ENCODE measurements at regions not wholly inside any gene's neighbourhood (a gene's known extent, or its start where the extent isn't known, plus 50 kb on each side); places are given as distances from the start of the nearest gene placed in this dataset.

DNA sequence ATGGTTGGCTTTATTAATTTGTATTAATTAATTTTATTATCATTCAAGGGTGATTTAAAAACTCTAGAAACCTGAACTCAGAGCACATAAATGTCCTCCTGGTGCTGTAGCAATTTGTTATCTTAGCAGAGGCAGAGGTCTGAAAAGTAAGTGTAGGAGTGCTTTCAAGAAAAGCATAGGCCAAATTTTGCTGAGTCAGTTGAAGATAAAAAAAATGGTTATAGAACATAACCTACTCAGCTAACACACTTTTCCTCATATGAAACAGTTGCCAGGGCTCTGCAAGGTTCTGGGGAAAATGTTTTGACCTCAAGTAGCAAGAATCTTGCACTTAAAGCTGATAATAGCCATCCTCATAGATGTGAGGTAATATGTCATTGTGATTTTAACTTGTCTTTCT lies 53.5 kb upstream of the CHODL start:
- no peak for DNase-seq (ENCODE audit: low spot score)
- intact Hi-C loops (cut with DNase I), result no loop called here

DNA sequence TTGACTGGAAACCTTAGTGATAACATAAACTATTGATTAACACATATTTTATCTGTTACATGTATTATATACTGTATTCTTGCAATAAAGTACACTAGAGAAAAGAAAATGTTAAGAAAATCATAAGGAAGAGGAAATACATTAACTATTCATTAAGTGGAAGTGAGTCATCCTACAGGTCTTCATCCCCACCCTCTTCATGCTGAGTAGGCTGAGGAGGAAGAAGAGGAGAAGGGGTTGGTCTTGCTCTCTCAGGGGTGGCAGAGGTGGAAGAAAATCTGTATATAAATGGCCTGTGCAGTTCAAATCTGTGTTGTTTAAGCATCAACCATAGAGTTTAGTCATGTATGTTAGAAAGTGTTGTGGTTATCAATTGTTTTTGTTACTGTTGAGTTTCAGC lies 66.1 kb upstream of the CHODL start:
- intact Hi-C loops (cut with DNase I), result no loop called here
- DNase-seq (ENCODE audit: low spot score), result no peak

DNA sequence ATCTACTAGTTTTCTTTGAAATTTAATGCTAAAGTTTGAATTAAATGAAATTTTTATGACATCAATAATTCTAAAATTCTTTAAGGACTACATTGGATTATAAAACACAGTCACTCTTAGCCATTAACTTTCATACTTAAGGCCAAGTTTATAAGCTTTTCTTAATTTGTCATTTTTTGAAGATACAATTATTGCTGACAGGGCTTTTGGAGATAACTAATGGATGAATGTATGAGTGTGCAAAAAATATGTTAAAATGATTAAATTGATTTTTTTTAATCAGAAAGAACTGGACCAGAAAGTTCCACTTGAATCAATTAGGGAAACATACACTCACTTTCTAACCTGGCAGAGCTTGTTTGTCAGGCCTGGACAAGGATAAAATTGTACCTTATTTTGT lies 70.3 kb upstream of the CHODL start:
- DNase-seq (ENCODE audit: low spot score), result no peak
- intact Hi-C loops (cut with DNase I), result no loop called here

DNA sequence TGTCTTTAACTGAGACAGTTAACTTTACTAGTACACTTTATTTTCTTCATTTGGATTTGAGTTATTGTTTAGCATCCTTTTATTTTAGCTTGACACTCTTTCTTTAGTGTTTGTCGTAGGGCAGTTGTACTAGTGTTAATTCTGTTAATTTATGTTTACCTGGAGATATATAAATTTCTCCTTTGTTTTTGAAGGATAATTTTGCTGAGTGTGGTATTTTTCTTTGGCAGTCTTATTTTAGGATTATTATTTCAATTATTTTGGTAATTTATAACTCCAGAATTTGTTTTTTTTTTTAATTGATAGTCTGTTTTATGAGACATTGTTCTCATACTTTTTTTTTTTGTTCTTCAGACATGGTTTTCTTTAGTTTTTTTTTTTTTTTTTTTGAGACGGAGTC lies 73.8 kb upstream of the CHODL start:
- no peak for DNase-seq (ENCODE audit: low spot score)
- intact Hi-C loops (cut with DNase I), result no loop called here

DNA sequence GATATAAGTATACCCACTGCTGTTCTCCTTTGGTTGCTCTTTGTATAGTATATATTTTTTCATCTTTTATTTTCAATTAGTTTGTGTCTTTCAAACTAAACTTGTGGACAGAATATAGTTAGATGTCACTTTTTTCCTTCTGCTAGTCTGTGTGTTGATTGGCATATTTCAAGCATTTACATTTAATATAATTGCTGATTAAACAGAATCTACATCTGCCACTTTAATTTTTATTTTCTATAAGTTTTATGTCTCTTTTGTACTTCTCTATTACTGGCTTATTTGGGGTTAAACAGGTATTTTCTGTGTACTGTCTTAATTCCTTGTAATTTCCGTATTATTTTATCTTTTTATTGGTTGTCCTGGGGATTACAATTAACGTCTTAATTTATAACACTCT lies 74.4 kb upstream of the CHODL start:
- intact Hi-C loops (cut with DNase I), result no loop called here

DNA sequence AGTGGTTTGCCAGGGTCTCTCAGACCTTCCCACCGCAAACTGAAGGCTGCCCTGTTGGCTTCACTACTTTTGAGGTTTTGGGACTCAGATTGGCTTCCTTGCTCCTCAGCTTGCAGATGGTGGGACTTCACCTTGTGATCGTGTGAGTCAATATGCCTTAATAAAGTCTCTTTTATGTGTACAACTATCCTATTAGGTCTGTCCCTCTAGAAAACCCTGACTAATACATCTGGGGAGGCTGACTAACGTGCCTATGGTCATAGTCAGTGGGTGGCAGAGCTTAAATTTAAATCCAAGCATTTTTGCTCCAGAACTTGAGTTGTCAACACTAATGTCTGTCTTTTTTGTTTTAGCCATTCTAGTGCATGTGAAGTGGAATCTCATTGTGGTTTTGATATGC lies 76.5 kb upstream of the CHODL start:
- intact Hi-C loops (cut with DNase I), result no loop called here
- DNase-seq (ENCODE audit: low spot score), result no peak

More for the DNA sequence above, 74.4 kb upstream of the CHODL start:
- DNase-seq (ENCODE audit: low spot score), result no peak

DNA sequence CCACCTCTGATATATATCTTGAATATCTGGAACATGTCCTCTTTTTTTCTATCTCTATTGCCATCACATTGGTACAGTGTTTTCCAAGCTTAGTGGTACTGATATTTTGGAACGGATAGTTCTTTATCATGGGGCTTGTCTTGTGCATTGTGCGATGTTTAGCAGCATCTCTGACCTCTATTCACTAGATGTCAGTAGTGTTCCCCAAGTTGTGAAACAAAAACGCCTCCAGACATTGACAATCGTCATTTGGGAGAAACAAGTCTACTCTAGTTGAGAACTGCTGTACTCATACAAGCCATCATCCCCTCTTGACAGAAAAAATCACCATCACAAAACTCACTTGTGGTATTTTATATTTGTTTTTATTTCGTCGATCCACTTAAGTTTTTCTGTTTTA lies 79.7 kb upstream of the CHODL start:
- intact Hi-C loops (cut with DNase I), result no loop called here
- DNase-seq (ENCODE audit: low spot score), result no peak

DNA sequence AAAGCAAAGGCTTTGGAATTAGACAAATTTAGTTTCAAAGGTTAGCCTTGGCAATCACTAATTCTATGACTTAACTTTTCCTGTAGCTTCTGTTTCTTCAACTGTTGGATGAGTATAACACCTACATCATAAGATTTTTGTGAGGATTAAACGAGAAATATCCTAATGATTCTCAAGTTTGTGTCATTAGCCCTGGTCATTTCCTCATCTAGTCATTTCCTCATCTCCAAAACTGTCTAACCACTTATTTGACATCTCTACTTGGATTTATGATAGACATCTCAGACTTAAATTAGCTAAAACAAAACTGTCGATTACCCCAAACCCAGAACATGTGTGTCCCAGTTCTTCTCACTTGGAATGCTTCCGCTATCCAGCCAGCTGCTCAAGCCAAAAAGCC lies 80.2 kb upstream of the CHODL start:
- intact Hi-C loops (cut with DNase I), result no loop called here
- no peak for DNase-seq (ENCODE audit: low spot score)

DNA sequence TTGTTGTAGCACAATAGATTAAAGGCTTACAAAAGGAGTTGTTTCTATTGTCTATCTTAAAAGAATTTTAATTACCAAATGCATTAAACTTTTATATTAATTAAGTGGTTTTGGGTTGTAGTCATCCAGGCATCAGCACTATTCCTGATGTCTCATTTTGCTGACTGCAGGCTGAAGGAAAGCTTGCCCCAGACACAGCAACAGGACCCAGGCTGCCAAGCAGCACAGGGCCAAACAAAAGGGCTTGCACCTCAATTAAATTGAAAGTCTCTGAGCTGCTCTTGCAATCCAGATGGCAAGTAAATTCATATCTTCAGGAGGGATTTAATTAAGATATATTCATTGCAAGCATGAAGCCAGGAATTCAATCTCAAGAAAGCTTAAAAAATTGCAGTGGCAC lies 80.7 kb upstream of the CHODL start:
- DNase-seq (ENCODE audit: low spot score), result no peak
- intact Hi-C loops (cut with DNase I), result no loop called here

DNA sequence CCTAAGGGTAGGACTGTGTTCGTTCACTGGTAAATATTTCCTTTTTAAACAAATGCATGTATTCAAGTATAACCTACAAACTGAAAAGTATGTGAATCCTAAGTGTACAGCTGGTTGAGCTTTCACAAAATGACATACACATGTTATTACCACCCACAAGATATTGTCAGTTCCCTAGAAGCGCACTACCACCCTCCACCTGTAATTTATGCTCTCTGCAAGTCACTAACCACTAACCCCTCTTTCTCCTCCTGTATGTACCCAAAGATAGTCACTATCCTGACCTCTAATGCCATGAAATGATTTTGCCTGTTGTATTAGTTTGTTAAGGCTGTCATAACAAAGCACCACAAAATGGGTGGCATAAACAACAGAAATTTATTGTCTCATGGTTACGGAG lies 82.8 kb upstream of the CHODL start:
- intact Hi-C loops (cut with DNase I), result no loop called here
- DNase-seq (ENCODE audit: low spot score), result no peak

DNA sequence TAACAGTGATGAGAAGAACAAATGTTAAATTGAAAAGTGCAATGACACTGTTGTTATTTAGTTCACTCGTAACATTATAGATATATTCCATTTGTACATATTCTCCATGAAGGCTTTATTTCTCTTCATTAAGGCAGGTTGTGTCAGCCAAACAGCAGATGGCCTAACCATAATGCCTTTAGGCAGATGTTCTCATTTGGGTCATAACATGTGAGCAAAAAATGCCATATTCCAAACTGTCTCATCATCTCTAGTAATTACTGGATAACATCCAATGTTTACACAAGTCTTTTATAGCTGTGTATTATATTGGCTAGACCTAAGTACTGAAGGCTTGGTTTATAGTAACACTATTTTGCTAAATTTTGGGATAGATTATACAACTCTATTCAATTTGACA lies 87.2 kb upstream of the CHODL start:
- intact Hi-C loops (cut with DNase I), result no loop called here
- no peak for DNase-seq (ENCODE audit: low spot score)

DNA sequence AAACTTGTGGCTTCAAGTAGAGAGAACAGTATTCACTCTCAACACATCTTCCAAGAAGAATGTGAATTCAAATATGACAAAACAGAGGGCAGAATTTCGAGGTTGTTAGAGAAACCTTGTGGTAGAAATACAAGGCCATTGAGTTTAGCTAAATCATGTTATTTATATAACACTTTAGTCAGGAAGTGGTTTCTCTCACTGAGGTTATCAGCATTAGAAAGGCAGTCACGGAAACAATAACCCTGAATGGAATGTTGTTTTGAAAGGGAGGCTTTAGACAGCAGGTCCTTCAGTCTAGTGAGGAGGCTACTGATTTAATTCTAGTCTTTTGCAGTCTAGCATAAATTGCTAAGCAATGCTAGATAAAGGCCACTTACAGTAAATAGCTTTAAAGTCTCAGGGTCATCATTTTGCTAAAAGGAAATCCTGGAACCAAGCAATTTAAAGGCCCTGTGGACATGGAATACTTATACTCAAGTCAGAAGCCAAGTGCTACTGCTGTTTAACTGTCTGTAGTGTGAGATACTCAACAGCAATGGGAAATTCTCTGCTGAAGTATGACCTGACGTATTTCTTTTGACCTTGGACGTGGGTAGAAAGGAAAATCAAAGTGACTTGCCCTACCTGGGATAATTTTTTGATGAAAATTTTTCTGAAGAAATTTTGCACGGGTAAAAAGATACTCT lies 89.0 kb upstream of the CHODL start:
- DNase-seq (ENCODE audit: low spot score), result no peak
- intact Hi-C loops (cut with DNase I), result no loop called here

DNA sequence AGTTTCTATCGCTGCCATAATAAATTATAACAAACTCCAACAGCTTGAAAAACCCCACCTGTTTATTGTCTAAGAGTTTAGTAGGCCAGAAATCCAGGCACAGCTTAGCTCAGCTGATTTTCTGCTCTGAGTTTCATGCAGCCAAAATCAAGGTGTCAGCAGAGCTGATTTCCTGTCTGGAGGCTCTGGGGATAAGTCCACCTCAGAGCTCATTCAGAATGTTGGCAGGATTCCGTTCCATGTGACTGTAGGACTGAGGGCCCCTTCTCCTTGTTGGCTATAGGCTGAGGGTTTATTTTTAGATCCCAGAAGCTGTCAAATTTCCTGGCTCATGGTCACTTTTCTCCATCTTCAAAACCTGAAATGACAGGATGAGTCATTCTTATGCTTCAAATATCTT lies 91.6 kb upstream of the CHODL start:
- intact Hi-C loops (cut with DNase I), result no loop called here
- no peak for DNase-seq (ENCODE audit: low spot score)

DNA sequence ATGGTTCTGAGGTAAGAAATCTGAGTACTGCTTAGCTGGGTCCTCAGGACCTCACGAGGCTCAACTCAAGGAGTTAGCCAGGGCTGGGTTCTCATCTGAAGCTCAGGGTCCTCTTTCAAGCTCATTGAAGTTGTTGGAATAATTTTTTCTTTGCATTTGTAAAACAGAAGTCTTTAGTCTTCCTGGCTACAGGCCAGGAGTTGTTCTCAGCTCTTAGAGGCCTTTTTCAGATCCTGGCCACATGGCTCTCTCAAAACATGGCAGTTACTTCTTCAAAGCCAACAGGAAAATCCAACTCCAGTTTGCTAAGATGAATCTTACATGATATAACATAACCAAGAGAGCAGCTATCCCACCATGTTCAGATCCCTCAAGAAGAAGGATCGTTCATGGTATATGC lies 92.3 kb upstream of the CHODL start:
- no peak for DNase-seq (ENCODE audit: low spot score)
- intact Hi-C loops (cut with DNase I), result no loop called here

DNA sequence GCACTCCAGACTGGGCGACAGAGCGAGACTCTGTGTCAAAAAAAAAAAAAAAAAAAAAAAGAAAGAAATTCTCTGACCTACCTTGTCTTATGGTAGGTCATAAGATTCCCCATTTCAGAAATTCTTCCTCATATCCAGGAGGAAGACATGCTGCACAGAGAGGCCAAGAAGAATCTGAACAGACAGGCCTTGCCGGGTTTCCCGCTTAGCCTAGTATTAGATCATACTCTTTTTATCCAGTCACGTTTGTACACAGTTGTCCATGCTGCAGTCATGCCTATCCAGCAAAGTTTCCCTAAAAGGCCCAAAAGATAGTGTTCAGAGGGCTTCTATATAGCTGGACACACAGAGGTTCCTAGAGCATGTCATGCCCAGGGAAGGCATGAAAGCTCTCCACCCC lies 93.6 kb upstream of the CHODL start:
- DNase-seq (ENCODE audit: low spot score), result no peak
- intact Hi-C loops (cut with DNase I), result no loop called here

DNA sequence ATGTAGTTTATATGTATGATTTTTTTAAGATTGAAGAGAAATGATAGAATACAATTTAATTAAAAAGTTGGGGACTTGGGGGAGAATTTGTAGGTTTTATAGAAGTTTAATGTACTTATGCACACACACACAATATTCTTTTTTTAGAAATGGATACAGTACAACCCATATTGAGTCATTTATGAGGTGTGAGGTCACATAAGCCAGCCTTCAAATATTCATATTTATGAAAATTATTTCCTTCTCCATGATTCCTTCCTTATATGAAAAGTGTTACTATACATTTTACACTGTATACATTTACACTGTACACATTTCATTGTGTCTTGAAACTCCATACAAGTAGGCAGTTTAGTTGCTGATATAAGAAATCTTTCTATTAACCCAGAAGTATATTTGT lies 96.2 kb upstream of the CHODL start:
- no peak for DNase-seq (ENCODE audit: low spot score)
- intact Hi-C loops (cut with DNase I), result no loop called here

DNA sequence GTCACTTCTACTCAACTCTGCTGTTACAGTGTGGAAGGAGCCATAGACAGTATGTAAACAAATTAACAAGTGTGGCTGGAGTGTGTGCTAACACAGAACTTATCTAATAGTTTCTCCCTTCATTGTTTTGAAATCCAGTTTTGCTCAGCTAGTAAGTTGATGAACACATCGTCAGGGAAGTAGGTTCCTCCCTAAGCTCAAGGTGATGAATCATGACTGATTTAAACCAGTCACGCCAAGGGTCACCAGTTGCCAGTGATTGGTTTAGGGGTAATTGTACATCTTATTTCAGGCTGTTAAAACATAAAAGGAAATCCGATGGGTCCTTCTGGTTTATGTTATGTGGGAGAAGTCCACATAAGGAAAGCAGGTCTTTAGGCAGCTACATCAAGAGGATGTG lies 97.0 kb upstream of the CHODL start:
- intact Hi-C loops (cut with DNase I), result no loop called here
- DNase-seq (ENCODE audit: low spot score), result no peak

DNA sequence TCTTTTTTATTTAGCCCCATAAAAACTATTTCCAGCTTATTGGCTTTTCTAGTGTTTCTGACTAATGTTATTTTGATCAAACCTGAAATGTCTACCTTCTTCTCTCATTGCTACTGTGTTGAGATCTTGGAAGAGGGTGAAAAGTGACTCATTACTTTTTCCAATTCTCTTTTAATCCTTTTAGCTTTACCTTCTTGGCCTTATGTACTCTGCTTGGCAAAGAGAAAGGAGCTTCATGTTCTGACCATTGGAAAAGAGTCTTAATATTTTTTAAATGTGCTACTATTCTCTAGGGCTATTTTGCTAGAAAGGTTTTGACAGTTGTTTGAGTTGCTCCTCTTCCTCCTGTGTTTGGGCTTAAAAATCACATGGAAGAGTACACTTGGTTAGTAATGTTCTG lies 97.8 kb upstream of the CHODL start:
- intact Hi-C loops (cut with DNase I), result no loop called here

DNA sequence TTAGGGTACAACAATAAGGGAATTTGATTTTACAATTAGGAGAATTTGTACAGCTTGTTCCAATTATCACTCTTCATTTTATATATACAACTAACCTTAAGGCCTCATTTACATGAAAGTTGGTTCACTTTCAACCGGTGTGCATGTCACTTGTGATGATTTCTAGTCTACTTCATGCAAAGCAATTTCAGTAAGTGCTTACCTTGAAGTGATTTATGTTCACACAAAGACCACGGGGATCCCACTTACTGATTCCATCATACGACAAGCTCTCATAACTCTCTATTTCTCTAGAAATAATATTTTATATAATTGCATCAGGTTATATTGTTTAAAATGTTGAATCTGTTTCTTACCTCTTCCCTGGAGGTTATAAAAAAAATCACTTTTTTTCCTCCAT lies 100.3 kb upstream of the CHODL start:
- DNase-seq (ENCODE audit: low spot score), result no peak
- intact Hi-C loops (cut with DNase I), result no loop called here

More for the DNA sequence above, 97.8 kb upstream of the CHODL start:
- DNase-seq (ENCODE audit: low spot score), result no peak

DNA sequence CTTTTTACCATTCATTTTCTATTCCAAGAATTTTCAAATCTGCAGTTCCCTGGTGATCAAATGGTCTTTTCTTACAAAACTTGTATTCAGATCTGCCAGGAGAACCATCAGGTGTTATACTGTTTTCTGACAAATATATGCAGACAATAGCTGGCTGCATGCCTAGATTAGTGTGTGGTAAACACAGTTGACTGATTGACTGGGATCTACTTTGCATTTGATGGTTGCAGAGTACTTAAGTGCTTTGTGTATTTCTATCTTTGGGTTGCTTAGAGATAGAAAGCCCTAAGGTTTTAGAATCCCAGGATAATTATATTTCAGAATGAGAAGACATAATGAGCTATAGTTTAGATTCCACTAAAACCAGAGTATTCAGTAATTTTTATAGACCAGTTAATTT lies 102.0 kb upstream of the CHODL start:
- intact Hi-C loops (cut with DNase I), result no loop called here
- no peak for DNase-seq (ENCODE audit: low spot score)

DNA sequence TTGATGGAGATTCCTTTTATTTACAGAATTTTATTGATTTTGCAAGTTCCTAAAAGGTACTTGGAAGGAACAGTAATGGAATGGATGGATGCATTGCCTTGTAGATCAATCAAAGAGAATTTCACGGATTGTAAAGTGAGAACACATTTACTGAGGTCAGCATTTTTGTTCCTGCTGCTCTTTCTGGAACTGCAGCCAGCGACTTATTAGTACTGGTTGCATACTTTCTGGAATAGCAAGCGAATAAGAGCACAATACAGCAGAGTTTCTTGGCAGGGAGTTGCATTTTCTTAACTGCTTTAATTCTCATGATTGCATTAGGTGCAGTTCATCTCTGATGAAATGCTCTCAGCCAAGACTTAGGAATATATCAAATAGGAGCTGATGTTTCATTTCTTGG lies 106.1 kb upstream of the CHODL start:
- intact Hi-C loops (cut with DNase I), result no loop called here
- DNase-seq (ENCODE audit: low spot score), result no peak

DNA sequence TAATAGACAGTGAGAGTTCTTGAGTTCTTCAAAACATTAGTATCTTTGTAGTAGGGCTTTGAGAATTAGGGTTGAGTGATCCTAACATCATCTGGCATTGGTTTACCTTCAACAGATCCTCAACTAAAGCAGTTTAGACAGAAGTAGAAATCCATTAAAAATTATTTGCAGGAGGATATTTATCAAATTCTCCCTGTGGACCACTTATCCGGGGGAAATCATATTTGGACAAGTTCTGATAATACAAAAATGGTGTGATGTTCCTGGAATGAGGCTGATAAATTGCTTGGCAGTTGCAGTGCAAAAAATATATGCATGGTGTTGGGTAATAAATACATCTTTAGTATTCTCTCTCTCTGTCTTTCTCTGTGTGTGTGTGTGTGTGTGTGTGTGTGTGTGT lies 115.1 kb upstream of the CHODL start:
- DNase-seq (ENCODE audit: low spot score), result no peak
- intact Hi-C loops (cut with DNase I), result no loop called here

All from cardiac septum (tissue), 1 donor.